Epithelial cell of esophagus (primary cell): ENCODE measurements at regions not wholly inside any gene's neighbourhood (a gene's known extent, or its start where the extent isn't known, plus 50 kb on each side); places are given as distances from the start of the nearest gene placed in this dataset.

Source experiments
- DNase-seq: peaks from one replicate; pipeline ENCODE4 v3.0.0; 2010; ENCODE audit warnings: low read depth
- H3K4me3 ChIP-seq: 2 replicates; pipeline ENCODE4 v1.5.1; 2011; ENCODE audit warnings: mild to moderate bottlenecking, low read length, control low read depth
- CTCF ChIP-seq: IDR thresholded peaks from 2 replicates; pipeline ENCODE4 v1.5.1; 2011; ENCODE audit warnings: low read depth, mild to moderate bottlenecking, low read length, control low read depth, inconsistent platforms; ENCODE audit not compliant: insufficient read depth; ENCODE audit errors: missing control alignments

DNA sequence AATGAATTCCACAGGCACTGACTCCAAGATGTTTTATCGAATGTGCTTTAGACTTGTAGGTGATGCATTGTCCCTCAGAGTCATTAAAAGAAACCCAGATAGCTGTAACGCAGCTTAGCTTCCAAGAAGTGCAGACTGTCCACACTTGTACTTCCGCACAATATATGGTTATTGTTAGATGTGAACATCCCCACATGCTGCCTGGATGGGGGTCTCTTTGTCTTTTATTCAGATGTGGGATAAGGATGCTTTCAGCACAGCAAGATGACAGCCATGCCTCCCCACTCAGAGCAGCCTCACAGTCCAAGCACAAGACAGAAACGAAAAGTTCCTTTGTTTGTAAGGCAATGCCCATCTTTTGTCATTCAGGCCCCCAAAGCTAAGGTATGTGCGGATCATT is 416.6 kb downstream of the HRH4 start:
- DNase-seq = no peak
- H3K4me3 ChIP-seq = no peak overlapping the region
- TF ChIP-seq CTCF = no peak

- DNase-seq = no peak
- no peak for TF ChIP-seq CTCF
- no peak overlapping the region for H3K4me3 ChIP-seq
Measured at GRCh38 chr18:24877546-24877945, 417.1 kb downstream of the HRH4 start.

DNA sequence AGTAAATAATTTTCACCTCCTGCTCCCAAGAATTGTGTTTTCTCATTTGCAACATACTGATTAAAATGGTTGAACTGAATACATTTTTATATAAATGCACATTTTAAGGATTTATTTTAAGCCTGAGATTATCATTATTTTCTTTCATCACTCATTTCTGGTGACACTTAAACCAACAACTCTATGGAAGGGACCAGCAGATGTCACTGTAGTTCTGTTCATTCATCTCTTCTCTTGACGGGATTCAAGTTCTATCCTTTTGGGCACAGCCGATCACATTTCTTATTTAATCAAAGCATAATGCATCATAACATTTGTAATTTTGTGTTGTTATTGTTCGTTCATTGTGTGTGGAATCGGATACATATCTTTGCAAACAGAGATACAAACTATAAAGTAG is 417.9 kb downstream of the HRH4 start:
- peak; percentile 39 for DNase-seq
- H3K4me3 ChIP-seq = no peak overlapping the region
- TF ChIP-seq CTCF = peak; percentile 38

DNA sequence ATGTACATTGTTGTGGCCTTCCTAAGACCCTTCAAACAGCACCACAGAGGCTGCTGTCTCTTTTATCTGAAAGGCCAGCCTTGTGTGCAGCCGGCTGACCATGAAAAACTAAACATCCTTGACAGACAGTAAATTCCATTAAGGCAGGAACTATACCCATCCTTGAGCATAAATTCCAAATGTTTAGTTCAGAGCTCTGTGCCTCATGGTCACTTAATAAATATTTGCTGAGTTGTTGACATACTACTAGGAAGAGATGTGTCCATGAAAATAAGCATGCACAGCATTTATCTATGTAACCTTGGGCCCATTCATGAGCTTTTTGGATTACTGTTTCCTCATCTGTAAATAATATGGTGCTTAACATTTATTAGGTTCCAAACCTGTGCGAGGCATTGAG is 424.8 kb downstream of the HRH4 start:
- DNase-seq = no peak
- TF ChIP-seq CTCF = no peak
- no peak overlapping the region for H3K4me3 ChIP-seq

DNA sequence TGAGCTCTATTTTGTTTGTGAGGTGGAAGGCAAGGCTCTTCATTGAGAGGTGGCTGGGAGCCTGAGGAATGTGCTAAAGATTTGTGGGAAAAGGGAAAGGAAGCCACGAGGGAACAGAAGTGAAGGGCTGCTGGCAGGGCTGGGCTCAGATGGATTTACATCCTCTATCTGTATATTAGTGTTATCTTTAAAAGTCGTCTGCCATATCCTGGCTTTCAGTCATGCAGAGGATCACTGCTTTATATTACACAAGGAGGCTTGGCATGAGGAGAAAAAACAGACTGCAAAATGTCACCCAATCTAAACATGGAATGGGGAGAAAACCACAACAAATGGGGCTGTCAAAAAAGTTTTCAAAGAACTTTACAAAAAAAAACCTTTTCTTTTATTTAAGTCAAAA is 434.4 kb downstream of the HRH4 start:
- no peak for DNase-seq
- no peak for TF ChIP-seq CTCF
- no peak overlapping the region for H3K4me3 ChIP-seq

- DNase-seq = no peak
- H3K4me3 ChIP-seq = no peak overlapping the region
- no peak for TF ChIP-seq CTCF
Measured at GRCh38 chr18:24897461-24897860, 437.0 kb downstream of the HRH4 start.

GRCh38 chr18:24910221-24910620 is 441.7 kb downstream of the ZNF521 start:
- H3K4me3 ChIP-seq = no peak overlapping the region
- DNase-seq = no peak
- no peak for TF ChIP-seq CTCF
